GM12873 (cell line): ENCODE measurements at regions not wholly inside any gene's neighbourhood (a gene's known extent, or its start where the extent isn't known, plus 50 kb on each side); places are given as distances from the start of the nearest gene placed in this dataset.

Experiments used
- TF ChIP-seq, protein P1 (sequence below): IDR thresholded peaks from 2 replicates; pipeline ENCODE4 v1.5.1; 2012; ENCODE audit warnings: low read depth, mild to moderate bottlenecking, moderate library complexity, low read length, control low read depth; ENCODE audit not compliant: insufficient read depth; ENCODE audit errors: missing control alignments

DNA sequence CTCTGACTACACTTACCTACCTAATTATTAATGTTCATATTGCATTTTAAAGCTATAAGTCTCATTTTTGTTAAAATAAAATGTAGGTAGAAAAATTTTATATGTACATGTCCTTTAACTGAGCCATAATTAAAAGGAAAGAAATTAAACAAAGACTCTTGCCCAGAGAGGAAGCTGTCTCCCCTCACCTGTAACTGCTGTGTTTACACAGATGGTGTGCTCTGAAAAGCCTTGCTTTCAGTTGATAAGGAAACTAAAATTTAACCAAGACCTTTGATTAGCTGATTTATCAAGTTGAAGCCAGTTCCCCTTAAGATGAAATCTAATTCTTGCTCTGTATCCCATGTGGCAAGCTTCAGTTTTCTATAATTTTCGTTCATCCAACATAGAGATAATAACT is 213.5 kb downstream of the LYPLAL1 start:
- TF ChIP-seq, protein P1, sequence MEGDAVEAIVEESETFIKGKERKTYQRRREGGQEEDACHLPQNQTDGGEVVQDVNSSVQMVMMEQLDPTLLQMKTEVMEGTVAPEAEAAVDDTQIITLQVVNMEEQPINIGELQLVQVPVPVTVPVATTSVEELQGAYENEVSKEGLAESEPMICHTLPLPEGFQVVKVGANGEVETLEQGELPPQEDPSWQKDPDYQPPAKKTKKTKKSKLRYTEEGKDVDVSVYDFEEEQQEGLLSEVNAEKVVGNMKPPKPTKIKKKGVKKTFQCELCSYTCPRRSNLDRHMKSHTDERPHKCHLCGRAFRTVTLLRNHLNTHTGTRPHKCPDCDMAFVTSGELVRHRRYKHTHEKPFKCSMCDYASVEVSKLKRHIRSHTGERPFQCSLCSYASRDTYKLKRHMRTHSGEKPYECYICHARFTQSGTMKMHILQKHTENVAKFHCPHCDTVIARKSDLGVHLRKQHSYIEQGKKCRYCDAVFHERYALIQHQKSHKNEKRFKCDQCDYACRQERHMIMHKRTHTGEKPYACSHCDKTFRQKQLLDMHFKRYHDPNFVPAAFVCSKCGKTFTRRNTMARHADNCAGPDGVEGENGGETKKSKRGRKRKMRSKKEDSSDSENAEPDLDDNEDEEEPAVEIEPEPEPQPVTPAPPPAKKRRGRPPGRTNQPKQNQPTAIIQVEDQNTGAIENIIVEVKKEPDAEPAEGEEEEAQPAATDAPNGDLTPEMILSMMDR = no peak

- TF ChIP-seq, protein P1 = peak; percentile 86
Observed at GRCh38 chr1:219385787-219386427, 212.2 kb downstream of the LYPLAL1 start.

- TF ChIP-seq, protein P1 = no peak
Observed at GRCh38 chr1:219383281-219383680, 209.6 kb downstream of the LYPLAL1 start.

- TF ChIP-seq, protein P1 = no peak
Observed at GRCh38 chr1:219381396-219381795, 207.7 kb downstream of the LYPLAL1 start.

DNA sequence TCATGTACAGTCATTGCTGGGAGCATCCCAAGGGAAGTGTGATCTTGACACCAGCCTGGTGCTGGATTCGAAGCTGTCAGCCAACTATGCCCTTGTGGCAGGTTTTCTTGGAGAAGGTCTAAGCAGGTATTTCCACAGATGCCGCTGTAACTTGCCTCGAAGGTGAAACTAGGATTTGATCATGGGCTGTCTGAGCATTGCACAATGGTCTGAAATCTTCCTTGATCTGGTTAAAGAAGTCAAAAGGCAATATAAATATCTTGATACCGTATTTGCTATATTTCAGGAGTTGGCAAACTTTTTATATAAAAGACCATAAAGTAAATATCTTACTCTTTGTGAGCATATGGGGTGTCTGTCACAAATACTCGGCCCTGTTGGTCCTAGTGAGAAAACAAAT is 206.8 kb downstream of the LYPLAL1 start:
- TF ChIP-seq, protein P1 = no peak

- TF ChIP-seq, protein P1 = no peak
Observed at GRCh38 chr1:219379691-219380090, 206.0 kb downstream of the LYPLAL1 start.

- TF ChIP-seq, protein P1 = no peak
Observed at GRCh38 chr1:219374636-219375035, 201.0 kb downstream of the LYPLAL1 start.
